Fibroblast of skin of back (primary cell): ENCODE measurements at regions not wholly inside any gene's neighbourhood (a gene's known extent, or its start where the extent isn't known, plus 50 kb on each side); places are given as distances from the start of the nearest gene placed in this dataset.
A peak's percentile ranks its signal among the peaks of the same experiment; 100 is the strongest.

Experiments
- DNase-seq: peaks from one replicate; pipeline ENCODE4 v3.0.0-alpha.2; 2013

- DNase-seq = no peak
These were observed 65.0 kb upstream of the POU2AF1 start for GRCh38 chr11:111444040-111444439.

GRCh38 chr11:111443640-111444039, 64.6 kb upstream of the POU2AF1 start:
- no peak for DNase-seq

GRCh38 chr11:111443032-111443431, 64.0 kb upstream of the POU2AF1 start:
- no peak for DNase-seq

- peak; percentile 19 for DNase-seq
These were observed 62.4 kb upstream of the POU2AF1 start for GRCh38 chr11:111441443-111441842.

- DNase-seq = no peak
These were observed 61.5 kb upstream of the POU2AF1 start for GRCh38 chr11:111440416-111441205.

GRCh38 chr11:111439901-111440300, 60.8 kb upstream of the POU2AF1 start:
- DNase-seq = no peak

GRCh38 chr11:111438846-111439520, 59.9 kb upstream of the POU2AF1 start:
- DNase-seq = no peak

- no peak for DNase-seq
These were observed 59.1 kb upstream of the POU2AF1 start for GRCh38 chr11:111438168-111438567.

GRCh38 chr11:111435046-111435698, 56.1 kb upstream of the POU2AF1 start:
- no peak for DNase-seq

GRCh38 chr11:111429066-111429506, 50.0 kb upstream of the POU2AF1 start:
- DNase-seq = peak; percentile 35
